MM.1S (cell line): ENCODE measurements at regions not wholly inside any gene's neighbourhood (a gene's known extent, or its start where the extent isn't known, plus 50 kb on each side); places are given as distances from the start of the nearest gene placed in this dataset.

Source experiments
- EZH2 ChIP-seq: fragments of 300-600 bp; sonication (generic); optimal IDR thresholded peaks from 2 replicates; pipeline ENCODE3; 2017; ENCODE audit warnings: low read depth, mild to moderate bottlenecking, antibody characterized with exemption, low read length, mixed read lengths
- TF ChIP-seq, protein P1 (sequence below): fragments of 300-600 bp; sonication (generic); IDR thresholded peaks from 2 replicates; pipeline ENCODE4 v1.5.1; 2016; ENCODE audit warnings: antibody characterized with exemption, low read length, mixed read lengths

DNA sequence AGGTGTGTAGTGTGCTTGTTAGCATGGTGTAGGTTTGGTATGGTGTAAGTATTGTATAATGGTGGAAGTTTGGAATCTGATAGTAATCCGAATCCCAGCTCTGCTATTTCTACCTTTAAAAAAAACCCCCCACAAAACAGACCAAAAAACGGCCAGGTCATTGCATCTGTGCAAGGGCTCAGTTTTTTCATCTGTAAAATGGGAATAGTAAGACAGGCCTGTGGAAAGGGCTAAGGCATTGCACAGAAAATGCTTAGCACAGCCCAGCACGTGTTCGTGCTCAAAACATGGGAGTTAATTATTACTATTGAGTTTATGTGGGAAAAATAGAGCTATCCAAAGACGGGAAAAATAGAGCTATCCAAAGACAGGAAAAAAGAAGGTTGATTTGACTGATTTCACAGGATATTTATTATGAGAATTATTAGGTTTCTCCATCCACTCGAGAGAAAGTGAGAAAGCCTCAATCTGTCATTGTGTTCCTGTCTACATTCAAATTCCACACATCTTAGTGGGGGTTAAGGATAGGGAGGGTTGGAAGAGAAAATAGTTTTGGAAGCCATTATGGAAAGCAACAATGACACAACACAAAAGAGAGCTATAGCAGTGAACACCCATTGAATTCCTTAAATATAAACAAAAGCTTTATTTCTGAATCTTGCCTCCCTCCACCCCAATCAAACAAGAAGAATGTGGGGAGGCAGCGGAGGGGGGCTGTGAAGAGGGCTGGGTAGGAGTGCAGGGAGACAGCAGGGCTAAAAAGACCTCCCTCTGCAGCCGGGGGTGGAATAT is 126.8 kb upstream of the MAX start:
- TF ChIP-seq, protein P1, sequence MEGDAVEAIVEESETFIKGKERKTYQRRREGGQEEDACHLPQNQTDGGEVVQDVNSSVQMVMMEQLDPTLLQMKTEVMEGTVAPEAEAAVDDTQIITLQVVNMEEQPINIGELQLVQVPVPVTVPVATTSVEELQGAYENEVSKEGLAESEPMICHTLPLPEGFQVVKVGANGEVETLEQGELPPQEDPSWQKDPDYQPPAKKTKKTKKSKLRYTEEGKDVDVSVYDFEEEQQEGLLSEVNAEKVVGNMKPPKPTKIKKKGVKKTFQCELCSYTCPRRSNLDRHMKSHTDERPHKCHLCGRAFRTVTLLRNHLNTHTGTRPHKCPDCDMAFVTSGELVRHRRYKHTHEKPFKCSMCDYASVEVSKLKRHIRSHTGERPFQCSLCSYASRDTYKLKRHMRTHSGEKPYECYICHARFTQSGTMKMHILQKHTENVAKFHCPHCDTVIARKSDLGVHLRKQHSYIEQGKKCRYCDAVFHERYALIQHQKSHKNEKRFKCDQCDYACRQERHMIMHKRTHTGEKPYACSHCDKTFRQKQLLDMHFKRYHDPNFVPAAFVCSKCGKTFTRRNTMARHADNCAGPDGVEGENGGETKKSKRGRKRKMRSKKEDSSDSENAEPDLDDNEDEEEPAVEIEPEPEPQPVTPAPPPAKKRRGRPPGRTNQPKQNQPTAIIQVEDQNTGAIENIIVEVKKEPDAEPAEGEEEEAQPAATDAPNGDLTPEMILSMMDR, result no peak
- TF ChIP-seq EZH2, result no peak
